Hepatocyte (in vitro differentiated cells): ENCODE measurements at regions not wholly inside any gene's neighbourhood (a gene's known extent, or its start where the extent isn't known, plus 50 kb on each side); places are given as distances from the start of the nearest gene placed in this dataset.

ENCODE experiments used
- CTCF ChIP-seq: fragments of 200-600 bp; sonication (generic); IDR thresholded peaks from 2 replicates; pipeline ENCODE4 v1.5.1; 2016; ENCODE audit warnings: antibody characterized with exemption, mild to moderate bottlenecking; ENCODE audit not compliant: poor library complexity
- EZH2 ChIP-seq: fragments of 200-600 bp; sonication (generic); IDR thresholded peaks from 2 replicates; pipeline ENCODE4 v1.6.1; 2016; ENCODE audit warnings: antibody characterized with exemption, mild to moderate bottlenecking, borderline replicate concordance
- EZH2phosphoT487 ChIP-seq: fragments of 200-600 bp; sonication (generic); IDR thresholded peaks from one replicate; pipeline ENCODE4 v1.6.1; 2018; ENCODE audit warnings: antibody characterized with exemption, mild to moderate bottlenecking, low read depth, moderate library complexity; ENCODE audit not compliant: unreplicated experiment, severe bottlenecking

- TF ChIP-seq CTCF (peak; percentile 91), EZH2phosphoT487 (no peak), EZH2 (no peak)
Measured at GRCh38 chr14:65164068-65164824, 61.9 kb upstream of the MAX start.
